Amniotic stem cell (primary cell): ENCODE measurements at regions not wholly inside any gene's neighbourhood (a gene's known extent, or its start where the extent isn't known, plus 50 kb on each side); places are given as distances from the start of the nearest gene placed in this dataset.
"Not testable (repeated sequence)": the region's sequence is repeated elsewhere in the genome, so short reads cannot be mapped to it uniquely, and the experiment has no call there.

ENCODE experiments used
- DNase-seq: peaks from one replicate; lab custom pipeline; 2025; lab: John Stamatoyannopoulos, UW

DNA sequence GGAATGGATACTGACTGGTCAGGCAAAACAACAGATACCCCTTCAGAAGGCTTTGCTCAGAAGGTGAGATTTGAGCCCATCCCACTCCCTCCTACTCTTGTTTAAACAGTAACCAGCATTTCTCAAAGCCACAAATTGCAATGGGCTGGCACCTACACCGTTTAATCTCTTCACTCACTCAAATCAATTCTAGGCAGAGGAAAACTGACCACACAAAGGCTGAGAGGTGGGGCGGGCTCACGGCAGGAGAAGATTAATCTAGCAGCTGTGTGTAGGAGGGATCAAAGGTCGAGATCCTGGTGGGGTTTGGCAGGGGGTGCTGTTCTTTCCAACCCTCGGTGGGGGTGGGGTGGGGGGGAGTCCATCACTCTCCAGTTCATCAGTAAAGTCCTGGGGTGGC is 622.4 kb downstream of the BCOR start:
- no peak for DNase-seq

DNA sequence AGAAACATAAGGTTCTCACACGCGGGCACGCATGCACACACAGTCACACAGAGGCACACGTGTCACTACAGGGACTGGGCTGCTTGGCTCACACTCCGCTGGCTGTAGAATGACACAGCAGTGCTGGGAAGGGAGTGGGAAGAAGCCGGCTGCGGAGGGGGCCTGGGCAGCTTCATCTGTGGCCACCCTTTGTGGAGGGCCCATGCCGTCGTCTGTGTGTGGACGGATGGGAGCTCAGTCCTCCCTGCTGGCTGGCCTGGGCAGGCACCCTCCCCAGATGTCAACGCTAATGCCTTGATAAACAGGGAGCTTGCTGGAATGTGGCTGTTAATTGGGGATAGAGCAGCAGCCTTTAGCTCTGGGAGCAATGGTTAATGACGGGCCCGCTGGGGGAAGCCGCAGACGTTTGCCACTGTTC is 621.1 kb downstream of the BCOR start:
- no peak for DNase-seq

DNA sequence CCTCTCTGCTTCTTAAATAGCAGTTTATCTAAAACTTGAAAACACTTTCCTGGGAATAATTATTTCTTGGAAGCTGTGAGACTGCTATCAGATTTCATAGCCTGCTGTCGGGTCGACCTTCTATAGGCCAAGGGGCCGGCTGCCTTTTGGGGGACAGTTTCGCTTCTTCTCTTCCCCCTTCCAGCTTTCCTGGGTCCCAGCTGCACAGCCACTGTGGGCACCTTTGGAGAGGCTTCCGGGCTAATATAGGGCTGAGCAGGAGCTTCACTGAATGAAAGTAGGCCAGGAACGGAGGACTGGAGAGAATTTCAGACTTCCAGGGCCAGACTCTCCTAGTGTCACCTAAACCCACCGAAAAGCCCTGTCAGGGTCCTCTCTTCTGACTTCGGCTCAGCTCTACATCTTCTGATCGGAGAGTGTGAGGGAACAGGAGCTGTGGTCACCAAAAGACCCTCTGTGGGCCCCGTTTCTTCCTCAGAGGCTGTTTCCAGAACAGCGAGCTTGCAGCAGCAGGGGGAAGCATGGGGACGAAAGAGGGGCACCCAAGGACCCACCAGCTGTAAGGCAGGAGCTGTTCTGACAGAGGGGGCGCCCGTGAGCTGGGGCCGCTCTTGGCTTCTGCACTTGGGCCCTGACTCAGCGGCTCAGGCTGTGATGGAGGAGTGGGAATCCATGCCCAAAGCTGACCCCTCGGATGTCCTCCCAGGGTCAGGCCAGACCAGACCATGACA is 620.6 kb downstream of the BCOR start:
- no peak for DNase-seq

- no peak for DNase-seq
These were observed 620.0 kb downstream of the BCOR start for GRCh38 chrX:39477762-39478120.

DNA sequence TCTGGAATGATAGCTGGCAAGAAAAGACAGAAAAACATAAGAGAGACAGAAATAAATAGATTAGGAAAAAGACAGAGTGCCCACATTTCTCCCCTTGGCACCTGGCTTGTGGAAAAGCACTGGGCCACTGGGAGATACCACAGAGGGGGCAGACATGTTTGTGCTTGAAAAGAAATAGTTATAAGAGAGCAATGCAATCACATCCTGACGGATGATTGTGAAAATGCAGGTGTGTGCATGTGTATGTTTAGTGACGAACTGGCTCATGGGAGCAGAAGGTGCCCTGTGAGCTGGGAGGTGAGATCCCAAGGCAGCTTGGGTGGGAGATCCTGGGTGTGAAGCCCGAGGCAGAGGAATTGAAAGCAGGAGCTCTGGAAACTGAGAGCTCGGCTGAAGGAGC is 617.9 kb downstream of the BCOR start:
- DNase-seq, result no peak

- no peak for DNase-seq
These were observed 616.8 kb downstream of the BCOR start for GRCh38 chrX:39480963-39481362.

DNA sequence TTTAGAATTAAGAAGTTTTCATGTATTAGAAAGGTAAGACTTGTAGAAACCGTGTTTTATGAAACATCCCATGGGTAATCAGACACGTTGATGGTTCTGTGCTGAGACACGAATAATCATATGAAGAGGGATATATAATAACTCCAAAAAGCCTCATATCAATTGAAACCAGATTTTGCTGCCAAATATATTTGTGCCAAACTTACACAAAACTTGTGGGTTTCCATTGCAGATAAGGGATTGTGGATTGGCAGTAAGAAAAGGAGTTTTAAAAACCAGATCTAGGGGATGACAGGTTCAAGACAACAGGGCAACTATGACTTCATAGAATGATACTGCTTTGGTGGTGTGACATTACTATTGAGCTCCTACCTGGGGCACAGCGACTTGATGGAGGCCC is 616.1 kb downstream of the BCOR start:
- DNase-seq, result no peak

DNA sequence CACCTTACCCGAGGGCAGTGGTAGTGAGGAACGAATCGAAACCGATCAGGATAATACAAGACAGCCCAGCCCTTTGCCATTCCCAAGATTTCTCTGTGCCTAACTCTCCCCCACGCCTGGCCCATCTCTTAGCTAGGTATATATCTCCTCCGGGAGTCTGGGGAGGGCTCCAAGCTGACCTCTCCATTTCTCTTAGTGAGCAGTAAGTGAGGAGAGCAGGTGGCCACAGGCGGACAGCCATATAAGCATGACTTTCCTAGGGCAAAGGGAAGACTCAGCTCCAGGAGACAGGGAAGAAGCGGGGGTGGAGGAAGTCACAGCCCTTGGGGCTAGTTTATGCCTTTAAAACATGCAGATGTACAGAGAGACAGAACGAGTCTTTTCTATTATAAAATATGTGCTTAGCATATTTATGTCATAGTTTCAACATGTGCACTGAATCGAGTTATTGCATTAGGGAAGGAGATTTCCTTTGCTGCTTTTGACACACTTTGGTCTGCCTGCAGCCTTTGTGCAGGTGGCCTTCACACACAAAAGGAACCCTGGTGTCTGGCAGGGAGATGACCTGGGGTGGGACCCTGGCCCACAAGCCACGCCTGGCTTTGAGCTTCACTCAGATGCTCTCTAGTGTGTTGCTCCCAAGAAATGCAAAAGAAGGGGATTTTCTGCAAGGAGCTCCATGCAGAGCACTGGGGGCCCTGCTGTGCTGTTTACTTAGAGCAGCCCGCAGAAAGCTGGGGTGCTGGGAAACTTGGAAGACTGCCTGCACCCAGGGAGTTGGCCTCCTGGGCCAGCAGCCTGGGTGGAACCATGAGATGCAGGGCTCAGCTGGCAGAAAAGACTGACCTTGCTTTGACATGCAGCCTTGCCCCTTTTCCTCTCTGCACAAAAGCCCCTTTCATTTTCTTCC is 613.3 kb downstream of the BCOR start:
- DNase-seq, result no peak

DNA sequence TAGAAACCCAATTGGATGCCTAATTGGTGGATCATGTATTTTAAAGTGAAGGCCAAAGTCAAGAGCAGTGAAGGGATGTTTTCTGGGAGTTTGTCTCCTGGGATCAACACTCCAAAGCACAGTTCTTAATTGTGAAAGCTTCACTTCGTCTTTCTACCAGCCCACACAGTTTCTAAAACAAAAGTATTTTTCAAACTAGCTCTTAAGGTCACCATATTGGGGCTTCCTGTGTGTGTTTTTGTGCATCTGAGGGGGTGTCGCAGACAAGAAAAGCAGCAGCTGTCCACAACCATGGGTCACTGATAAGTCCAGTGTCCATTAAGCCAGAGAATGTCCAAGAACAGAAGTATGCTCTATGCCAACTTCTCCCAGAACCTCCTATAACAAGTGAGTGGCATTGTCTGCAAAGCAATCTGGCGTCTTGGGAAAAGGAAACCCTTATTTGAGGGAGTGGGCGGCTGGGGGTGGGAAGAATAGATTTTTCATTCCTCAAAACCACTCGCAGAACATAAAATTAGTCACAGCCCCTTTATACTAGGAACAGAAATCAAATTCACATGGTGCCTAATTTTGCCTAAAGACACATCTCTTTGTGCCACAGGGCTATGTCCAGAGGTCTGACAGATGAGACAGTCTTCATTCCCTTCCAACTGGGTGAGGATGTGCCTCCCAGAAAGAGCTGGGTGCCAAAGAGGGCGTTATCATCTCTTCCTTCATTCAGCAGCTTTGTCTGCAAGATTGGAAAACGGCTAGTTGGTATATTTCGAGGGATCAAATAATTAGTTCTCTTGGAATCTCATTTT is 610.4 kb downstream of the BCOR start:
- no peak for DNase-seq

DNA sequence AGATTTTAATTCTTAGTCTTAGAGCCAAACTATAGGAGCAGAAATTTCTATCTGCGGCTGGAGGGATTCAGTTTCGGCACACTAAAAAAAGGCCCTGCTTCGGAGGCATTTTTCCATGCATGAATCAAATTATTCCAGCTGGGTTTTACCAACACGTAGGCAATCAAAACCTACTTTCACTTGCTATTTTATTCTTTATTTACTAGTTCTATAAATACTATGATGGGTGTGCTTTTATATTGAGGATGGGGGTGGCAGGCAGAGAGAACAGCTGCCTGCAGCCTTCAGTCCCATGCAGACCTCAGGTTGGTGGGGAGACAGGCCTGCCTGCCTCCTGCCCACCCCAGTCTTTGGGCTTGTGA is 609.8 kb downstream of the BCOR start:
- no peak for DNase-seq

DNA sequence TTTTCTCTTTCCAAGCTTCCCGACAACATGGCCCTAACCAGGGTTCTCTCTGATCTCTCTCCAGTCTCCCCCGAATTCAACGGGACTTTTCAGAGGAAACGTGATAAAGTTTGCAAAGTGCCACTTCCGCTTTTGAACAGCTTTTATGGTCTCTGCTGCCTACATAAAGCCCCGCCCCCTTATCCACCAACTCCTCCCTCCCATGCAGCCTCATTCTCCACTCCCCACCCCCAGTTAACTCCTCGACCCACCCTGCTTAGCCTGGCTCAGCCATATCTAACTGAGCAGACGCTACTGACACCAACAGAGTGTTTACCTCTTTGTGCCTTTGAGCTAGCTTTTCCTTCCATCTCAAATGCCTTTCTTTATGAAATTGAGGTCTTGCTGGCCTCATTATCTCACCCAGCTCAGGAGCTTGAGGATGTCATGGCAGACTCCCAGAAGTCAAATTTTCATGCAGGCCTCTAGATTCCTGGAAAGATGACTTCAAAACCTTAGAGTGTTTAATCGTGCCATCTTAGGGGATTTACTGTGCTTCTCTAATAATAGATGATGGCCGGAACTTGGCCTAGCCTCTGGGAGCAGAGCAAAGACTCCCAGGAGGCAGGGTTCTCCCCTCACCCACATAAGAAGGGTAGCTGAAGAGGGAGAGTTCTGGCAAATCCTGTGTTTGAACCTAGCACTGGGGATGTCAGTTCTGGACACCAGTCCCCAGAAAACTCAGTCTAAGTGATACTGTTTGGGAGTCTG is 606.0 kb downstream of the BCOR start:
- no peak for DNase-seq

GRCh38 chrX:39492497-39493162 is 605.1 kb downstream of the BCOR start:
- no peak for DNase-seq

DNA sequence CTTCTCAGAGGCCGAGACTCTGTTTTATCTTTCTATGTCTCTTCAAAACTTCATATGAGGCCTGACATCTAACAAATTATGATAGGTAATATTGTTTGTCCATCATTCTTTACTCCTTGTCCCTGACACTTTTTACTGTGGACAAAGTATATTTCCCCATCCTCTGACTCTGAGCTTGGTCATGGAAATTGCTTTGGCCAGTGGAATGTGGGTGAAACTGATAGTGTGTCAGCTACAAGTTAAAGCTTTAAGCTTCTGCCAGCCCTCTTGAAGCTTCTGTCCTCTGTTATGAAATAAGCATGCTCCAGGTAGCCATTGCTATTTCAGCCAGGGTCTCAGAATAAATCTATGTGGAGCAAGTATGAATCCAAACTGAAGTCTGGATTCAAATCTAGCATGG is 604.6 kb downstream of the BCOR start:
- no peak for DNase-seq

DNA sequence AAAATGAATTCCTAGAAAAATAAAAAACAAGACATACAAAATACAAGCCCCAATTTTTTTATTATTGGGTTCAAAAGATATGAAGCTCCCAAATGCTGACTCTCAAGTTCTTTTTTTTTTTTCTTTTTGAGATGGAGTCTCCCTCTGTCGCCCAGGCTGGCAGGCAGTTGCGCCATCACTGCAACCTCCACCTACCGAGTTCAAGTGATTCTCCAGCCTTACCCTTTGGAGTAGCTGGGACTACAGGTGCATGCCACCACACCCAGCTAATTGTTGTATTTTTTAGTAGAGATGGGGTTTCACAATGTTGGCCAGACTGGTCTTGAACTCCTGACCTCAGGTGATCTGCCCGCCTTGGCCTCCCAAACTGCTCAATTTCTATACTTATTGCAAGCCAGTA is 600.6 kb downstream of the BCOR start:
- DNase-seq, result not testable (repeated sequence)

DNA sequence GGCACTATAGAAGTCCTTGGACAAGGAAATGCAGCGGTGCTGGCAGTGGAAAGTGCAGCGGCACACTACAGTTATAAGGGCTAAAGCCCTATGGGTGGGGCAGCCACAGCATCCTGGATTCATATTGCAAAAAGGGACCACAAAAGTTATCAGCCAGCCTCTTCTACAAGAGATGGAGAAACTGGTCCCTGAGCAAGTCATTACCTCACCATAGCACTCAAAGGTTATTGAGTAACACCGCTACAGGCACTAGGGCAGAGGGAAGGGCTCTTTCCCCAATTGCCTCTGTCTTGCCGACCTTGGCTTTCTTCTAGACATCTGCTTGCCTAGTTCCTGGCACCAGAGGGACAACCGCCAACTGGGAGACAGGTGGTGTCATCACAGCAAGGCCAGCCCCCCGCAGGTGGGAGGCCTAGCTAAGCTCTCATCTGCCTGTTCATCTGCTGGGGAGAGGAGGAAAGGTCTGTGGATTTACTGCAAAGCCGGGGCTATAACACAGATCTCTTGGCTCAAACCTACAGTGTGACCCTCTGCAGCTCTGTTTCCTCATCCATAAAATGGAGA is 600.0 kb downstream of the BCOR start:
- no peak for DNase-seq

GRCh38 chrX:39499996-39500395 is 597.8 kb downstream of the BCOR start:
- DNase-seq, result no peak

GRCh38 chrX:39501822-39502221 is 595.9 kb downstream of the BCOR start:
- no peak for DNase-seq

DNA sequence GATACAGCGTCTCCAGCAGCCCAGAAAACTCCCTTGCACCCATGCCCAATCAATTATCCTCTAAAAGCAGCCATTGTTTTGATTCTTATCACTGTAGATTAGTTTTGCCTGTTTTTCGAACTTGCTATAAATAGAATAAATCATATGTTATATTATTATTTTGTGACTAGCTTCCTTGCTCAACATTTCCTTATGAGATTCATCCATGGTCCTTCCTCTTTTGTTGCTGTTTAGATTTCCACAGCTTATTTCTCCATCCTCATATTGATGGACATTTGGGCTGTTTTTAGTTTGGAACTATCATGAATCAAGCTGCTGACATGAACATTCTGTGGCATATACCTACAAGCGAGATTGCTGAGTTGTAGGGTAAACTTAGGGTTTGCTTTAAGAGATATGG is 595.3 kb downstream of the BCOR start:
- no peak for DNase-seq

DNA sequence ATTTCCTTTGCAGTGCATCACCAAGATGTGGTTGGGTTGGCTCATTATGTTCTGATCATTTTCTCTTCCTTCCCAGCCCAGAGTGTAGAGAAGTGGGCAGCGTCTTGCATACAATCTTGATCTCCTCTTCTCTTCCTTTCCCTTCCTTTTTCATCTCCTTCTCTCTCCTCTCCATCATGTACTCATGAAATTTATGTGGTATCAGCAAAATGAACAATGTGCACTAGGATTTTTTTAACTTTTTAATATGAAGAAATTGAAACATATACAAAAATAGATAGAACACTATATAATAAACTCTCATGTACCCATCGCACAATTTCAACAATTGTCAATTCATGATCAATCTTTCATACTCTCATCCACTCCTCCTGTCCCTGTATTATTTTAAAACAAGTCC is 593.5 kb downstream of the BCOR start:
- no peak for DNase-seq

GRCh38 chrX:39504850-39505259 is 592.9 kb downstream of the BCOR start:
- DNase-seq, result no peak

DNA sequence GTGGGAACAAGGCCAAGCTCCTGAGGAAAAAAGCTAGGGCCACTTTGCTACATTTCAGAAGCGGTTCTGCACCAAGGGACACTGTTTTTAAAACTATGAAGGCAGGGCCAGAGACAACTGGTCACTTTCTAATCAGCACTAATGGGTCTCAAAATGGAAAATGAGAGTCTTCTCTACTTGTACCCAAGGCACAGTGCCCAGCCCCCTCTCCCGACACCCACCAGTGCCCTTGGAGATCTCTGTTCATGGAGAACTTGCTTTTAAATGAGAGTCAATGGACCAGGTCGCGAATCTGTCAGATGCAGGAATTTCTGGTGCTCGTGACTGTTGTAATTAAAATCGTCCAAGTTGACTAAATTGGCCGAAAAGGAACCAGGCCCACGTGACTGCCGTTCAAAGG is 591.6 kb downstream of the BCOR start:
- DNase-seq, result no peak
